ENCODE measurements at regions not wholly inside any gene's neighbourhood (a gene's known extent, or its start where the extent isn't known, plus 50 kb on each side); places are given as distances from the start of the nearest gene placed in this dataset.

GRCh38 chr6:153729189-153729588 is 309.9 kb upstream of the OPRM1 start:
- Histone ChIP-seq H4K8ac (ENCODE audit: extremely low read depth, insufficient read depth, low read length) (no peak overlapping the region), H3K56ac (replicated peaks; ENCODE audit: insufficient read length, low read depth, low read length) (no peak overlapping the region), H3K36me3 (ENCODE audit: control insufficient read depth in 2 of 4, insufficient read depth in 4 of 4, low read length in 3 of 4) (no peaks in the 10 kb centered on the region), H2BK12ac (ENCODE audit: low read depth, low read length) (no peak overlapping the region), H3K14ac (ENCODE audit: insufficient read length) (no peak overlapping the region), H3K27ac (ENCODE audit: low read depth, low read length) (no peak overlapping the region), H2BK15ac (ENCODE audit: low read length) (no peak overlapping the region), H2AFZ (ENCODE audit: low read length) (no peak overlapping the region), H3K9me3 (ENCODE audit: insufficient read depth in 2 of 2, low read depth in 1 of 2, low read length in 1 of 2) (no peaks in the 10 kb centered on the region), H2BK120ac (replicated peaks; ENCODE audit: low read depth, low read length) (no peak overlapping the region), H4K5ac (ENCODE audit: insufficient read length, low read depth, low read length) (no peak overlapping the region), H3K18ac (ENCODE audit: extremely low read depth, low read length) (no peak overlapping the region), H3K4me2 (ENCODE audit: insufficient read depth in 1 of 2, low read depth in 2 of 2, low read length in 2 of 2) (no peak overlapping the region), H3K4me3 (ENCODE audit: extremely low read depth in 1 of 4, insufficient read depth in 2 of 4, low read depth in 3 of 4, low read length in 4 of 4) (no peak overlapping the region), H3K23me2 (ENCODE audit: low read depth, low read length) (no peaks in the 10 kb centered on the region), H4K91ac (replicated peaks; ENCODE audit: insufficient read length, low read length) (no peak overlapping the region), H3K4me1 (replicated peaks in 1 of 4; ENCODE audit: control insufficient read depth in 3 of 4, insufficient read depth in 4 of 4, low read length in 3 of 4) (no peaks in the 10 kb centered on the region), H3K9ac (replicated peaks in 1 of 4; ENCODE audit: extremely low read depth in 1 of 4, low read depth in 3 of 4, low read length in 3 of 4) (no peak overlapping the region), H4K20me1 (replicated peaks in 1 of 2; ENCODE audit: control insufficient read depth in 1 of 2, insufficient read depth in 2 of 2, low read length in 2 of 2) (no peaks in the 10 kb centered on the region), H2AK5ac (ENCODE audit: low read depth, low read length) (no peak overlapping the region), H3K4ac (replicated peaks; ENCODE audit: insufficient read length, low read depth, low read length) (no peak overlapping the region), H3K23ac (ENCODE audit: insufficient read length) (no peak overlapping the region), H3K79me2 (ENCODE audit: control insufficient read depth in 1 of 2, insufficient read depth in 2 of 2, low read length in 2 of 2) (no peaks in the 10 kb centered on the region), H2BK5ac (ENCODE audit: low read depth, low read length) (no peak overlapping the region), H3K27me3 (replicated peaks in 1 of 4; ENCODE audit: control insufficient read depth in 3 of 4, extremely low read depth in 1 of 4, insufficient read depth in 3 of 4, low read length in 3 of 4) (no peaks in the 10 kb centered on the region), H2BK20ac (ENCODE audit: low read length) (no peak overlapping the region), H3K79me1 (ENCODE audit: low read depth, low read length) (no peaks in the 10 kb centered on the region)
- DNase-seq (ENCODE audit: low read depth in 1 of 2, low spot score in 2 of 2) (no peak), FAIRE-seq (no peak)
- TF ChIP-seq SIX5 (IDR thresholded peaks at IDR 0.05; ENCODE audit: low read depth, low read length), result no peak
- POLR2A ChIA-PET (ENCODE audit: partially characterized antibody), result no interaction called here
- CTCF ChIA-PET (ENCODE audit: partially characterized antibody), result no interaction called here
- 87% methylated on average over 2 of the region's 2 CpGs; no CpG with 5 or more reads in 1 of the 2 experiments for WGBS, 2 experiments (ENCODE audit: extremely low coverage in 1 of 2, insufficient coverage in 1 of 2, insufficient read length in 1 of 2, insufficient replicate concordance in 2 of 2, low coverage in 1 of 2, low lambda C conversion rate in 2 of 2, missing lambda C conversion rate in 1 of 2)
